GM12865 (cell line): ENCODE measurements at regions not wholly inside any gene's neighbourhood (a gene's known extent, or its start where the extent isn't known, plus 50 kb on each side); places are given as distances from the start of the nearest gene placed in this dataset.

Experiments used
- DNase-seq: peaks from one replicate; pipeline ENCODE4 v3.0.0; 2010; ENCODE audit warnings: low read depth
- H3K4me3 ChIP-seq: 2 replicates; pipeline ENCODE4 v1.5.1; 2011; ENCODE audit warnings: mild to moderate bottlenecking, low read depth, low read length, control low read depth
- TF ChIP-seq, protein P1 (sequence below): IDR thresholded peaks from 2 replicates; pipeline ENCODE4 v1.5.1; 2011; ENCODE audit warnings: low read length, control low read depth, low read depth, inconsistent platforms; ENCODE audit not compliant: insufficient read depth; ENCODE audit errors: missing control alignments

DNA sequence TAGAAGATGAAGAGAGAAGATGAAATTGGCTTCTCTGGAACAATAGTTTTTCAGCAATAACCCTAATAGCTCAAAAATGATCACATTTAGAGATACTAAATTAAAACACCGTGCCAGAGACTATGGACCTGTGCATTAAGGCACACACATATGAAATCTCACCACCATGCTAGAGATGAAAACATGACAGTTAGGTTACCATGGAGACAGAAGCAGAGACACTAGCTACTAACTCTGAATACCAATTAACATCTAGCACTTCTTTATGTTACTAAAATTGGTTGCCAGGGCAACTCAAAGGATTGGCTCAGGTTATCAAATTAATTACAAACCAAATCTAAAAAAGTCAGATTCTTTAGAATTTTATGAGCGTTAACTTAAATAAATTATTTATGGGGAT is 337.7 kb downstream of the PLK2 start:
- TF ChIP-seq, protein P1, sequence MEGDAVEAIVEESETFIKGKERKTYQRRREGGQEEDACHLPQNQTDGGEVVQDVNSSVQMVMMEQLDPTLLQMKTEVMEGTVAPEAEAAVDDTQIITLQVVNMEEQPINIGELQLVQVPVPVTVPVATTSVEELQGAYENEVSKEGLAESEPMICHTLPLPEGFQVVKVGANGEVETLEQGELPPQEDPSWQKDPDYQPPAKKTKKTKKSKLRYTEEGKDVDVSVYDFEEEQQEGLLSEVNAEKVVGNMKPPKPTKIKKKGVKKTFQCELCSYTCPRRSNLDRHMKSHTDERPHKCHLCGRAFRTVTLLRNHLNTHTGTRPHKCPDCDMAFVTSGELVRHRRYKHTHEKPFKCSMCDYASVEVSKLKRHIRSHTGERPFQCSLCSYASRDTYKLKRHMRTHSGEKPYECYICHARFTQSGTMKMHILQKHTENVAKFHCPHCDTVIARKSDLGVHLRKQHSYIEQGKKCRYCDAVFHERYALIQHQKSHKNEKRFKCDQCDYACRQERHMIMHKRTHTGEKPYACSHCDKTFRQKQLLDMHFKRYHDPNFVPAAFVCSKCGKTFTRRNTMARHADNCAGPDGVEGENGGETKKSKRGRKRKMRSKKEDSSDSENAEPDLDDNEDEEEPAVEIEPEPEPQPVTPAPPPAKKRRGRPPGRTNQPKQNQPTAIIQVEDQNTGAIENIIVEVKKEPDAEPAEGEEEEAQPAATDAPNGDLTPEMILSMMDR = no peak
- no peak overlapping the region for H3K4me3 ChIP-seq
- DNase-seq = no peak

- no peak for DNase-seq
- H3K4me3 ChIP-seq = no peak overlapping the region
- TF ChIP-seq, protein P1 = no peak
Measured at GRCh38 chr5:58121391-58121790, 338.5 kb downstream of the PLK2 start.

DNA sequence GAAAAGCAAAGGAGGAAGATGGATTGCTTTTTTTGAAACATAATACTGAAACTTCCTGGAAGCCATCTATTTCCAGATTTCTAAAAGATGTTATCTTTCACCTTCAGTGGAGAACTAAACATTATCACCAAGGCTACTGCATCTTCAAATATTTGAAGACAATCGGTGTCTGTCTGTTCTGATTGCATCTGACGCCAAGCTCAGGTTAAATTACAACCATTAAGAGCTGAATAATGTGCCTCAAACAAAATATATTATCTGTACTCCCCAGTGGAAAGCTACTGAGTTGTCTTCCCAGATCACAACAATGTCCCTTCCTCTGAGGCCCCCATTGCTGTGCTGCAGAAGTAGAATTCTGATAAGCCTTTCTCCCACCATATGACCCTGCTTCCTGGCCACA is 342.3 kb downstream of the PLK2 start:
- DNase-seq = no peak

DNA sequence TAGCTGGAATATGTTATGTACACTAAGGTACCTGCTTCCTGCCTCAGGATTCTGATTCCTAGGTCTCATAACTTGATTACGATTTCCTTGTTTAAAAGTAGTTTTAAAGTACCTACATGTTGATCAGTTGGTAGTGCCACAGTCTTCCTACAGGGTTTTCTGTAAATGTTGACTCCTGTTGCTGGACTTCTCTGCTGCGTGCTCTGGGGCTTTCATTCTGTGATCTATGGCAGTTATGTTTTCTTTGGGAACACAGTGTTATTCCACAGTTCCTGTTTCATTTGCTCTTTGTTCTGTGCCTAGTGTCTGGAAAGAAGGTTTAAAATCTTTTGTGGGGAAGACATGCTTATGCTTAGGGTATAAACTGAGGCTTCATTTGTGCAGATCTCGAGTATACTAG is 343.5 kb downstream of the PLK2 start:
- TF ChIP-seq, protein P1 = no peak
- H3K4me3 ChIP-seq = no peak overlapping the region
- no peak for DNase-seq

More for the DNA sequence above, 342.3 kb downstream of the PLK2 start:
- TF ChIP-seq, protein P1 = no peak
- no peak overlapping the region for H3K4me3 ChIP-seq

DNA sequence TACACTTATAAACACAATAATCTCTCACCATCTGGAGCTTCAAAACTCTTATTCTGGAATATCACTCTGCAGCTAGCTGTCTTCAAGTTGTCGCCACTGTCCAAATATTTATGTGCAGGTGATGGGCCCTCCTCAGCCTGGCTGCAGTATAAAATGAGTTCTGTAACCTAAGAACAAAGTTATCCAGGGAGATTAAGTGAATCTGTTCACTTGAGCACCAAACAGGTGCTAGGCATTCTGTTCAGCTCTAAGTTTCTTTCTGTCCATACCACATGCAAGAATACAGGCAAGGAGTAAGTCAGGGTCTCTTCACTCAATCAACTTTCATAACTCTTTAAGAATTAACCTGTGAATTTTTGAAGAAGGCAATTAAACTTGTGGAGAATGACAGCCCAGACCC is 344.1 kb downstream of the PLK2 start:
- no peak overlapping the region for H3K4me3 ChIP-seq
- TF ChIP-seq, protein P1 = no peak
- no peak for DNase-seq

GRCh38 chr5:58114324-58114723 is 345.6 kb downstream of the PLK2 start:
- TF ChIP-seq, protein P1 = no peak
- DNase-seq = no peak
- H3K4me3 ChIP-seq = no peak overlapping the region

- DNase-seq = no peak
- no peak overlapping the region for H3K4me3 ChIP-seq
- TF ChIP-seq, protein P1 = no peak
Measured at GRCh38 chr5:58113172-58113571, 346.7 kb downstream of the PLK2 start.
